Coronary artery (tissue), 2 donors: ENCODE measurements at regions not wholly inside any gene's neighbourhood (a gene's known extent, or its start where the extent isn't known, plus 50 kb on each side); places are given as distances from the start of the nearest gene placed in this dataset.

ENCODE experiments used
- DNase-seq: peaks from one replicate; pipeline ENCODE4 v3.0.0-alpha.2; 2017; ENCODE audit warnings: low spot score
- H3K27ac ChIP-seq, 2 donors: fragments of 200-600 bp; sonication (generic); one replicate each; pipeline ENCODE4 v1.5.1; 2016 to 2019
- H3K4me3 ChIP-seq: fragments of 200-600 bp; sonication (generic); 2 replicates; pipeline ENCODE4 v1.5.1; 2016; ENCODE audit warnings: mild to moderate bottlenecking, moderate library complexity
- CTCF ChIP-seq: fragments of 200-600 bp; sonication (generic); IDR thresholded peaks from one replicate; pipeline ENCODE4 v1.5.1; 2019; ENCODE audit warnings: antibody characterized with exemption

- no peak for TF ChIP-seq CTCF
- H3K4me3 ChIP-seq, result no peak overlapping the region
- no peak overlapping the region for H3K27ac ChIP-seq
- no peak for DNase-seq
Measured at GRCh38 chr14:87066221-87066817, 926.7 kb downstream of the GALC start.

GRCh38 chr14:87065366-87065765, 927.6 kb downstream of the GALC start:
- no peak overlapping the region for H3K27ac ChIP-seq
- no peak overlapping the region for H3K4me3 ChIP-seq
- no peak for DNase-seq
- no peak for TF ChIP-seq CTCF

GRCh38 chr14:87063181-87063580, 929.8 kb downstream of the GALC start:
- no peak for TF ChIP-seq CTCF
- DNase-seq, result no peak
- H3K27ac ChIP-seq, result no peak overlapping the region

GRCh38 chr14:87060405-87060804, 932.6 kb downstream of the GALC start:
- Histone ChIP-seq H3K27ac (no peak overlapping the region), H3K4me3 (no peak overlapping the region)
- TF ChIP-seq CTCF, result no peak
- DNase-seq, result no peak

More at GRCh38 chr14:87063181-87063580, 929.8 kb downstream of the GALC start:
- no peak overlapping the region for H3K4me3 ChIP-seq

- Histone ChIP-seq H3K27ac (no peak overlapping the region), H3K4me3 (no peak overlapping the region)
- no peak for DNase-seq
- no peak for TF ChIP-seq CTCF
Measured at GRCh38 chr14:87059060-87059839, 933.7 kb downstream of the GALC start.

- no peak for TF ChIP-seq CTCF
- no peak overlapping the region for H3K27ac ChIP-seq
- no peak overlapping the region for H3K4me3 ChIP-seq
- no peak for DNase-seq
Measured at GRCh38 chr14:87055007-87055406, 938.0 kb downstream of the GALC start.
